GM19328 (cell line): ENCODE measurements at regions not wholly inside any gene's neighbourhood (a gene's known extent, or its start where the extent isn't known, plus 50 kb on each side); places are given as distances from the start of the nearest gene placed in this dataset.

Experiments
- ATAC-seq: cut with Tn5 transposase; IDR thresholded peaks from one replicate; pipeline ENCODE4 v1.9.1; 2021; ENCODE audit warnings: mild to moderate bottlenecking, moderate library complexity; ENCODE audit not compliant: unreplicated experiment

- ATAC-seq: no peak
Measured at GRCh38 chr4:28117084-28117682, 1256.5 kb downstream of the STIM2 start.

GRCh38 chr4:28146191-28146590 lies 1285.5 kb downstream of the STIM2 start:
- no peak for ATAC-seq

DNA sequence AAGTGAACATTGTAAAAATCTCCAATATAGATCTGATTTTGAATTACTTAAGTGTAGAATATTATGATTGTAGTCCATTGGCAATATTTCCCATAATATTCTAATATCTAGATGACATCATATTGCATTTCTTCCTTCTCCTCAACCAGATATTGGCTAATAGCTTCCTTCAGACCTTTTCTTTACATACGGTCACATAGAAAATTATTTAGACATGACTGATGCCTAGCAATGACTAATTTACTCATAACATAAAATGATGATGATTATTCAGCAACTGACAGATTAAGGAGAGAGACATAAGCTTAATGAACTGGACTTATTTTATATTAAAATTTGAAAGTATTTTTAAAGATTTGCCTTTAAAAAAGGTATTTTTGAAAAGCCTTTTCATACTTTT lies 1287.6 kb downstream of the STIM2 start:
- no peak for ATAC-seq

DNA sequence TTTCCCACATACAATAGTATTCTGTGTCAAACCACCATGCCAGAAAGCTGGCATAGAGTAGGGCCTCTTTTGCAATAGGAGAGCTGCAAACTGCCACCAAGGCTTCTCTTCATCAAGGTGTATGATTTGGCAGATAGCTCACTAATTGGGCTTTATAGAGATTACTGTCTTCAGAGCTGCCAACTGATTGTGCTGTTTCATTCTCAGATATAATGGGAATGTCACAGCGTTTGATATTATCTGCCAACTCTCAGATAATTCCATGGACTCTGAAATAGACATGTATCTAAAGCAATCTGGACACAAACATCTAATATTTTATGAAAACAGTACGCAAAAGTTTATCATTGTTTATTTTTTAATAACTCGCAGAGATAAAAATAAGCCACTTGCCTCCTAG lies 1289.1 kb downstream of the STIM2 start:
- no peak for ATAC-seq

GRCh38 chr4:28151314-28151713 lies 1290.7 kb downstream of the STIM2 start:
- no peak for ATAC-seq

DNA sequence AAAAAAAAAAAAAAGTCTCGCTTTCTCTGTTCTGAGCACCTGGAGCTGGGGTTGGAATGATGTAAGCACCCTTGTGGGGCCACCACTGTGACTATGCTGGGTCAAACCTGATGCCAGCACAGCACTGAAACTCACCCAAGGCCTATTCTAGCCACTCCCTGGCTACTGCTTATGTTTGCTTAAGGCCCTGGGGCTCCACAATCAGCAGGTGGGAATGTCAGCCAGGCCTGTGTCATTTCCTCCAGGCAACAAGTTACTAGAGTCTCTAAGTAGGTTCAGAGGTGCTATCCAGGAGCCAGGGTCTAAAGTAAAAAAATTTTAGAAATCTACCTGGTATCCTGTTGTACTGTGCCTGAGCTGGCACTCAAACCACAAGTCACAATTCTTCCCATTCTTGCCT lies 1306.8 kb downstream of the STIM2 start:
- ATAC-seq: no peak

GRCh38 chr4:28176942-28177341 lies 1316.3 kb downstream of the STIM2 start:
- no peak for ATAC-seq

DNA sequence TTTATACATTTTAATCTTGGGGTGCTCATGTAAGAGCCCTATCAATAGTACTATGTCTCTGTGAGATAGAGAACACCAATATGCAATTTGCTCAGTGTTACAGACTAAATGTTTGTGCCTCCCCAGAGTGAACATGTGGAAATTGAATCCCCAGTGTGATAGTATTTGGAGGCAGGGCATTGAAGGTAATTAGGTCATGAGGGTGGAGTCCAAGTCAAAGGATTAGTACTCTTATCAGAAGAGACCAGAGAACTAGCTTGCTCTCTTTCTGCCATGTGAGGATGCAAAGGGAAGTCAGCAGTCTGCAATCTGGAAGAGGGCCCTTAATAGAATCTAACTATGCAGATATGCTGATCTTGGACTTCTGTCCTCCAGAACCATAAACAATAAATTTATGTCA lies 1317.0 kb downstream of the STIM2 start:
- no peak for ATAC-seq

DNA sequence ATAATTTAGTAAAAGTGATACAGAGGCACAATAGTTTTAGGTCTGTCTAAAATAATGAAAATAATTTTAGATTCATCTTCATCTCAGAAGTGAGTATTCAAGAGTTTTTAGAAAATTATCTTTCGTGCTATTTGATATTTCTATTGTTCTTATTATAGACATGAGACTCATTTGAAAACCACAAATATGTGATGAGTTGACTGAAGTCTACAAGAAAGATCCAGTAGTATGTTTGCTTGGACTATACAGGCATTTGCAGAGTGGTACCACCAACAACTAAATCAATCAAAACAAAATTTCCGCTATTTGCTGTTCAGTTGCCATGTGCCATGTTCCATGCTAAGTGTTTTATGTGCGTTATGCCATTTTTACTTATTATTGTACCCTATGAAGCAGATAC lies 1318.5 kb downstream of the STIM2 start:
- ATAC-seq: no peak

GRCh38 chr4:28209371-28209924 lies 1348.8 kb downstream of the STIM2 start:
- no peak for ATAC-seq

- ATAC-seq: no peak
Measured at GRCh38 chr4:28211676-28212470, 1351.2 kb downstream of the STIM2 start.

GRCh38 chr4:28221536-28221935 lies 1360.9 kb downstream of the STIM2 start:
- no peak for ATAC-seq

GRCh38 chr4:28225050-28225449 lies 1364.4 kb downstream of the STIM2 start:
- no peak for ATAC-seq

DNA sequence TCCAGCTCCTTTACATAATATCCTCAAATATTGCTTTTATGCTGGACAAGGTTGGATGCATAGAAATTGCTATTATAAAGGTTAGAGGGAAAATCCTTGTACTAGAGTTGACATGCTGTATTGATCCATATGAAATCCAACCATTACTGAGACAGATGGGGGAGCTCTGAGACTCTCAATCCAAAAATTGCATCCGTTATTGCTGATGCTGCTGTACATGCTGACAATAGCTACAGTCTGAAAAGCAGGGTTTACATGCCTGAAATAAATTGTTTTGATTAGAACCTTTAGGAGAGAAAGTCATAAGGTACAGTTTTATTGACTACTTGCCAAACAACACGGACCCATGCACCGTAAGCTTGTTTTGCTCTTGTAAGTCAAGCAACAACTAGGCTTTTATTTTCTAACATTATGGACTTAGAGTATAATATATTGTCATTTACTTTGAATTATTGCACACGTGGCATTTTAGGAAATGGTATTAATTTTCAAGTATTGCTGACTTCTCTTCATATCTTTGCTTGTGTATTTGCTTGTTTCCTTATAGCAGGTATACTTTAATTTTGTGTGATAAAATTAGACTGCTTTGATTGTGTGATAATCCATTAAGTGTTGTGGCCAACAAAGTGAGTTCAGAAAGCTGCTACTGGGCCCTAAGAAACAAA lies 1365.2 kb downstream of the STIM2 start:
- ATAC-seq: no peak

DNA sequence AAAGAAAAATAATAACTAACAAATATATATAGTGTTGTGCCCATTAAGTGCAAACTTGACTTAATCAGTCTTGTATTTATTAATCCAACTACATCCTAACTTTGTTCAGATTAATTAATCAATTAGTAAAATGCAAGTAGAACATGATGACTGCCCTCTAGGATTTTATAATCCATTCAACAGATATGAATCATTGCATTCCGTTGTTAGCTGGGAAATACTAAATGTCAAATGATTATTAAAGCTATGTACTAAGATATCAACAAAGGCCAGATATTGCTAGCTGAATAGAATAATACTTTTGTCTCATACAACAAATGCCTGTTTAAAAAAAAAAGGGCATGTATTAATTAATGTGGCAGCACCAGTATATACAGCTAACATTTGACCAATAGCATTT lies 1366.3 kb downstream of the STIM2 start:
- ATAC-seq: no peak

DNA sequence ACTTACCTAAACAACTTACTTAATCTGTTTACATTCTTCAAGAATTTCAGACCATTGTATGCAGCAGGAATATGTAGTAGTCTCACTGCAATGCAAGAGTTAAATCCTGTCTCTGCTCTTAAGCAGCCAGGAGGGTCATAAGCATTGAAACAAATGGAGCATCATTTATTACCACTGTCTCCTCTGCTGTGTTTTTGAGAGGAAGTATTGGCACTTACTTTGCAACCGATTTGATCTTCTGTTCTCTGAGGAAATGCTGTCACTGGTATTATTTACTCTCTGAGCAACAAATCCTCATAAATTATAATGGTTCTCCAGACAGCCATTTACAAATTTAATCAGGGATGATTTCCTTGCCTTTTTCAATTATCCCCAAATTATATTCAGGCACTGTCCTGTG lies 1367.1 kb downstream of the STIM2 start:
- ATAC-seq: no peak

- ATAC-seq: no peak
Measured at GRCh38 chr4:28228561-28229491, 1368.2 kb downstream of the STIM2 start.

DNA sequence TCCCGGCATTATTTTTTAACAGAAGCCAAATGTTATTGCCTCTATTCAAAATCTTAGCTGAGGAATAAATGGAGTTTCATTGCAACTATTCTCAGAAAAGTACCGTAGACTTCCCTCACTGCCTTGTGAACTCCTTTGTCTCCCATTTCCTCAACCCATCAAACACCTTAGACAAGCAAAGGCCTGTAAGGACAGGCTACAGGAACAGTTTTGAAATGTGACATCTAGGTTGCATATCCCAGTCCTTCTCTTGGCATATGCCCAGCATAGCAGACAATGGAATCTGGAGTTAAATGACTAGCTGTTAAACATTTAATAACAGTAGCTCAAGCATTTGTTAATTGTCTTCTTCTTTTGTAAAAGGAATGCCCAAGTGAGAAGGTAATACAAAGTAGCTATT lies 1371.7 kb downstream of the STIM2 start:
- ATAC-seq: no peak

DNA sequence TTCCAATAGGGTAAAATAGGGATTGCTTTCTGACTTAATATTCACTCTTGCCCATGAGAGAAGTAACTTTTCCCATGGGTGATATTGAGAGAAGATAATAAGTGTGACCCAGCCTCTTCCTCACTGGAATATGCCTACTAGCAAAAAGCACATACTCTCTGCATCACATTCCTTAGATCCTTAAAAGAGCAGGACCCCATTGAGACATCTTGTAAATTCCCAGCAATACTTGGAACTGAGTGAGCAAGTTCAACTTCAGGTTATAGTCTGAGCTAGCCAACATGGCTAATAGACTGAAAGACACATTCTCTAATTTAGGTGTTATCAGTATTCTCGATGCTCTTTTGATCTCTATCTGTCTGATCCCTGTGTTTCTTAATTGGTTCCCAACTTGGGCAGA lies 1372.3 kb downstream of the STIM2 start:
- ATAC-seq: no peak

DNA sequence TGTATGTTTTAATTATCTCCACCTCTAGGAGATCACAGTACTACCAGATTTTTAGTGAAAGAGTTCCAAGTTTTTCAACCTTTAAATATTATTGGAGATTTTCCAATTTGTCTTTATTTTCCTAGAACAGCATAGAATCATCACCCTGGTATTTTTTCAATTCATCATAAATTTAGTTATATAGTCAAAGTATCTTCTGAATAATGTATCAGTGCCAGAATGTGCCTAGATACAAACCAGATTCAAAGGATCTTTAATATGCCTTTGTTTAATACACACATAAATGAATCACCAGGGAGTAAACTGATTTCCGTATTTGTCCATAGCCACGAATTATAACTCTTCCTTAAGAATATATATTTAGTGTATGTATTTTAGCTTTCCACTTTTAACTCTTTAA lies 1373.1 kb downstream of the STIM2 start:
- ATAC-seq: no peak

- ATAC-seq: no peak
Measured at GRCh38 chr4:28238876-28239275, 1378.2 kb downstream of the STIM2 start.
